Upper lobe of left lung (tissue), 4 donors: ENCODE measurements at regions not wholly inside any gene's neighbourhood (a gene's known extent, or its start where the extent isn't known, plus 50 kb on each side); places are given as distances from the start of the nearest gene placed in this dataset.

Source experiments
- CTCF ChIP-seq, 6 experiments: fragments of 450-650 bp in 4 of 6; fragments of 200-600 bp in 2 of 6; sonication (generic) in 2 of 6; IDR thresholded peaks; one replicate each; pipeline ENCODE4 v1.5.1; 2016 to 2019; ENCODE audit warnings: antibody characterized with exemption in 6 of 6
- POLR2A ChIP-seq, 4 donors: fragments of 450-650 bp; IDR thresholded peaks; one replicate each; pipeline ENCODE4 v1.5.1; 2016 to 2017; ENCODE audit warnings: antibody characterized with exemption in 4 of 4, mild to moderate bottlenecking in 2 of 4

DNA sequence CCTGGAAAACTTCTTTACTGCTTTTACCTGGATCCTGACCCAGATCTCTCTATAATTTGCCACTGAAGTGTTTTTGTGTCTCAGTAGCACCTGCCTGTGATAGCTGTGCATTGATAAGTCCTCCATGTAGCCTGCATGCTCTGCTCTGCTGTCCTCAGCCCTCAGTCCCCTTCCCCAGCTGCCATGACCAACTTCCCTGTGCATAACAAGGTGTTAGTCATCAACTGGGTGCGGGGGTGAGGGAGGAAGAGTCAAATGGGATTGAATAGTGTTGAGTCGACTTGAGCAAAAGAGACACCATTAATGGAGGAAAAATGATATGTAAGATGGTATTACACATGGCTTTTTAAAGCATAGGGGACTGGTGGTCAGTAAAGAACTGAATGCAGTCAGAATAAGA lies 92.2 kb upstream of the PLET1 start:
- no peak for TF ChIP-seq CTCF (IDR thresholded peaks at IDR 0.05)
- no peak for TF ChIP-seq POLR2A (IDR thresholded peaks at IDR 0.05)
